Mesodermal cell (in vitro differentiated cells): ENCODE measurements at regions not wholly inside any gene's neighbourhood (a gene's known extent, or its start where the extent isn't known, plus 50 kb on each side); places are given as distances from the start of the nearest gene placed in this dataset.

Source experiments
- H3K27ac ChIP-seq: 2 replicates; pipeline ENCODE4 v1.7.0; 2013; ENCODE audit warnings: mild to moderate bottlenecking, low read depth, low read length, moderate library complexity; ENCODE audit not compliant: severe bottlenecking
- H3K36me3 ChIP-seq: 2 replicates; pipeline ENCODE4 v1.7.1; 2013; ENCODE audit warnings: mild to moderate bottlenecking, low read length, moderate library complexity; ENCODE audit not compliant: control insufficient read depth, insufficient read depth
- H3K4me1 ChIP-seq: one replicate; pipeline ENCODE4 v1.7.1; 2013; ENCODE audit warnings: mild to moderate bottlenecking, low read length; ENCODE audit not compliant: insufficient read depth, control insufficient read depth, poor library complexity, severe bottlenecking
- H3K4me3 ChIP-seq: 2 replicates; pipeline ENCODE4 v1.7.0; 2013; ENCODE audit warnings: low read length, control low read depth, mild to moderate bottlenecking; ENCODE audit not compliant: insufficient read depth, poor library complexity, severe bottlenecking; ENCODE audit errors: extremely low read depth
- H3K9me3 ChIP-seq: 2 replicates; pipeline ENCODE4 v1.7.1; 2013; ENCODE audit warnings: mild to moderate bottlenecking, low read length, moderate library complexity; ENCODE audit not compliant: control insufficient read depth
- WGBS, 2 experiments: methylation state at CpG; one replicate each; pipeline ENCODE4 v1.1.5; 2013; ENCODE audit warnings: missing lambda C conversion rate in 2 of 2; ENCODE audit not compliant: insufficient coverage in 2 of 2; 5-methylcytosine and 5-hydroxymethylcytosine counted together

- H3K4me1 ChIP-seq: no peaks in the 10 kb centered on the region
- no peak overlapping the region for H3K4me3 ChIP-seq
- H3K27ac ChIP-seq: no peak overlapping the region
- no peaks in the 10 kb centered on the region for H3K9me3 ChIP-seq
- 78 to 85% methylated on average over 8 to 11 of the region's 11 CpGs for WGBS, 2 experiments
- no peaks in the 10 kb centered on the region for H3K36me3 ChIP-seq
These were observed 396.7 kb upstream of the RGMA start for GRCh38 chr15:93485438-93486327.

- H3K36me3 ChIP-seq: no peaks in the 10 kb centered on the region
These were observed 394.9 kb upstream of the RGMA start for GRCh38 chr15:93483923-93484322.

GRCh38 chr15:93482731-93483130 lies 393.7 kb upstream of the RGMA start:
- Histone ChIP-seq H3K4me1 (no peaks in the 10 kb centered on the region), H3K9me3 (no peaks in the 10 kb centered on the region), H3K4me3 (no peak overlapping the region), H3K27ac (no peak overlapping the region), H3K36me3 (no peaks in the 10 kb centered on the region)
- WGBS, 2 experiments: 89 to 100% methylated on average over 1 to 5 of the region's 6 CpGs

More at GRCh38 chr15:93483923-93484322, 394.9 kb upstream of the RGMA start:
- no peaks in the 10 kb centered on the region for H3K9me3 ChIP-seq
- H3K4me3 ChIP-seq: no peak overlapping the region
- 96 to 100% methylated on average over 3 of the region's 4 CpGs for WGBS, 2 experiments
- no peak overlapping the region for H3K27ac ChIP-seq
- H3K4me1 ChIP-seq: no peaks in the 10 kb centered on the region

- Histone ChIP-seq H3K4me3 (no peak overlapping the region), H3K36me3 (no peaks in the 10 kb centered on the region), H3K4me1 (no peaks in the 10 kb centered on the region), H3K27ac (no peak overlapping the region), H3K9me3 (no peaks in the 10 kb centered on the region)
- WGBS, 2 experiments: 80 to 100% methylated on average over 1 of the region's 2 CpGs
These were observed 390.7 kb upstream of the RGMA start for GRCh38 chr15:93479715-93480114.

GRCh38 chr15:93478947-93479346 lies 389.9 kb upstream of the RGMA start:
- Histone ChIP-seq H3K36me3 (no peaks in the 10 kb centered on the region), H3K4me3 (no peak overlapping the region), H3K27ac (no peak overlapping the region), H3K4me1 (no peaks in the 10 kb centered on the region), H3K9me3 (no peaks in the 10 kb centered on the region)
- 85 to 92% methylated on average over 2 to 5 of the region's 5 CpGs for WGBS, 2 experiments

GRCh38 chr15:93477721-93478120 lies 388.7 kb upstream of the RGMA start:
- no peak overlapping the region for H3K27ac ChIP-seq
- H3K4me1 ChIP-seq: no peaks in the 10 kb centered on the region
- no peaks in the 10 kb centered on the region for H3K9me3 ChIP-seq
- no peak overlapping the region for H3K4me3 ChIP-seq
- 15 to 72% methylated on average over 2 to 3 of the region's 4 CpGs for WGBS, 2 experiments
- no peaks in the 10 kb centered on the region for H3K36me3 ChIP-seq

- H3K4me1 ChIP-seq: no peaks in the 10 kb centered on the region
- 10 to 13% methylated on average over 3 to 4 of the region's 4 CpGs for WGBS, 2 experiments
- H3K36me3 ChIP-seq: no peaks in the 10 kb centered on the region
- H3K27ac ChIP-seq: no peak overlapping the region
- H3K9me3 ChIP-seq: no peaks in the 10 kb centered on the region
- no peak overlapping the region for H3K4me3 ChIP-seq
These were observed 388.2 kb upstream of the RGMA start for GRCh38 chr15:93477188-93477587.

- H3K36me3 ChIP-seq: no peaks in the 10 kb centered on the region
- 47 to 50% methylated on average over 3 of the region's 8 CpGs for WGBS, 2 experiments
- H3K27ac ChIP-seq: no peak overlapping the region
These were observed 387.6 kb upstream of the RGMA start for GRCh38 chr15:93476491-93477177.

GRCh38 chr15:93474728-93475127 lies 385.7 kb upstream of the RGMA start:
- 93 to 98% methylated on average over 6 to 7 of the region's 9 CpGs for WGBS, 2 experiments
- H3K4me1 ChIP-seq: no peaks in the 10 kb centered on the region
- H3K4me3 ChIP-seq: no peak overlapping the region
- no peaks in the 10 kb centered on the region for H3K9me3 ChIP-seq
- no peak overlapping the region for H3K27ac ChIP-seq
- H3K36me3 ChIP-seq: no peaks in the 10 kb centered on the region

More at GRCh38 chr15:93476491-93477177, 387.6 kb upstream of the RGMA start:
- no peaks in the 10 kb centered on the region for H3K4me1 ChIP-seq
- H3K4me3 ChIP-seq: no peak overlapping the region
- H3K9me3 ChIP-seq: no peaks in the 10 kb centered on the region

- Histone ChIP-seq H3K27ac (no peak overlapping the region), H3K36me3 (no peaks in the 10 kb centered on the region), H3K4me3 (no peak overlapping the region), H3K4me1 (no peaks in the 10 kb centered on the region), H3K9me3 (no peaks in the 10 kb centered on the region)
- 64 to 66% methylated on average over 8 to 11 of the region's 12 CpGs for WGBS, 2 experiments
These were observed 381.0 kb upstream of the RGMA start for GRCh38 chr15:93469994-93470393.

- Histone ChIP-seq H3K9me3 (no peaks in the 10 kb centered on the region), H3K27ac (no peak overlapping the region), H3K36me3 (no peaks in the 10 kb centered on the region), H3K4me3 (no peak overlapping the region), H3K4me1 (no peaks in the 10 kb centered on the region)
- WGBS, 2 experiments: 80 to 92% methylated on average over 2 to 3 of the region's 3 CpGs
These were observed 378.3 kb upstream of the RGMA start for GRCh38 chr15:93467337-93467736.
